ENCODE measurements at regions not wholly inside any gene's neighbourhood (a gene's known extent, or its start where the extent isn't known, plus 50 kb on each side); places are given as distances from the start of the nearest gene placed in this dataset.

- H3K27me3 Mint-ChIP-seq (ENCODE audit: insufficient read depth) = peaks cover 6% of the 10 kb centered on the region
- H3K27ac Mint-ChIP-seq = no peak overlapping the region
- H3K36me3 Mint-ChIP-seq (ENCODE audit: low read depth) = no peaks in the 10 kb centered on the region
- no peaks in the 10 kb centered on the region for H3K9me3 Mint-ChIP-seq
- H3K4me3 Mint-ChIP-seq = no peak overlapping the region
- no peaks in the 10 kb centered on the region for H3K4me1 Mint-ChIP-seq (ENCODE audit: low read depth)
- TF ChIP-seq CTCF (IDR thresholded peaks at IDR 0.05) = no peak
- no peak for DNase-seq
Measured at GRCh38 chr1:61581251-61581650, 143.7 kb downstream of the TM2D1 start.

DNA sequence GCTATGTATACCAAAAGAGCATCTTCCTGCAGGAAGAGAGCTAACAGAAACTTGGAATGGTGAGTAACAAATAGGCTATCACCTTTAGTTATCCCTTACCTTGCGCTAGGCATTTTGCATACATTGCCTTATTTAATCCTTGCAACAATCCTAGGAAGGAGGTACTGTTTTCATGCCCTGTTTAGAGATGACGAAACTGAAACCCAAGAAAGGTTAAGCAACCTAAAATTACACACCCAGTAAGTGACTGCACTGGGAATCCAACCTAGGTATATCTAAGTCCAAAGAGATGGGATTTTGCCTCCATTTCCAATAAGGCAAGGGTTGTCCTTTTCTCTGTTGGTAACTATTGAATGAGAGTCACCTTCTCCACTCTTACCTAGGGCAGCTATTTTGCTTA, 144.5 kb downstream of the TM2D1 start:
- Mint-ChIP-seq H3K4me3 (no peak overlapping the region), H3K4me1 (ENCODE audit: low read depth) (no peaks in the 10 kb centered on the region)

DNA sequence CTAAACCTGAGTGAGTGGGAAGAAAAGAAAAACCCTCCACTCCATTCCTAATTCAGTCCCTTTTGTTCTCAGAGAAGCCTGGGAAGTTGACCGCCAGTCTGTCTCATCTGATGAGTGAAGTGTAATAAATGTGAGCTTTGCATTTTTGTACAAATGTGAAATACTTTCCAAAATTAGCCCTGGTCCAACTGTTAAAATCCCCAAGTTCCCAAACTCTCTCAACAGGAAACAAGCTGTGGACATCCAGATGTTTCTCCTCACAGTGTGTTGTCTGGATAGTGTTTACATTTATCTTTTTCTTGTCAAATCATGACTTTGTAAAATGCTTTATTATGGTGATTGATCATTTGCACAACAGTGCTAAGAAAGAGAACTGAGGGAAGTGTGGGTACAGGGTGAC, 145.1 kb downstream of the TM2D1 start:
- no peaks in the 10 kb centered on the region for H3K4me1 Mint-ChIP-seq (ENCODE audit: low read depth)
- H3K9me3 Mint-ChIP-seq = no peaks in the 10 kb centered on the region
- no peak for DNase-seq
- H3K27ac Mint-ChIP-seq = no peak overlapping the region
- TF ChIP-seq CTCF (IDR thresholded peaks at IDR 0.05) = no peak
- H3K4me3 Mint-ChIP-seq = no peak overlapping the region
- no peaks in the 10 kb centered on the region for H3K36me3 Mint-ChIP-seq (ENCODE audit: low read depth)
- H3K27me3 Mint-ChIP-seq (ENCODE audit: insufficient read depth) = peaks cover 9% of the 10 kb centered on the region; the same call in 1 of the 2 replicates

More for the DNA sequence above, 144.5 kb downstream of the TM2D1 start:
- Mint-ChIP-seq H3K27me3 (ENCODE audit: insufficient read depth) (peaks cover 6% of the 10 kb centered on the region; the same call in 1 of the 2 replicates), H3K9me3 (no peaks in the 10 kb centered on the region), H3K36me3 (ENCODE audit: low read depth) (no peaks in the 10 kb centered on the region), H3K27ac (no peak overlapping the region)
- TF ChIP-seq CTCF (IDR thresholded peaks at IDR 0.05) = no peak
- DNase-seq = no peak

DNA sequence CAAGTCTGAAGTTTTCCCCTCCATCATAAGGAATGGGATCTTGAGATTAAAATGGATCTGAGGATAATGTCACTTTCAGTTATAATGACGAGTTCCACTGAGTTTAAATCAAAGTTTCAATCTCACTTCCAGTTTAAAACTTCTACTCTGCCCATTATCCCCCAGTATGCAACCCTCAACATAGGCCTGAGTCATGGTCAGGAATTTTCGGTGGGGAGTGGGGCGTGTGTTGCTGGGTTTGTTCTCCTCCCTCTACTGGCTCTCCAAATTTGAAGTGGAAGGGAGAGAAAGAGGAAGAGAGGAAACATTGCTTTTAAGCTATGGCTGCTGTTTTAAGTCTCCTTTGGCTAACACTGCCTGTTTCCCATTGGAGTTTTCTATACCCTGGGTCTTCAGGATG, 152.9 kb downstream of the TM2D1 start:
- Mint-ChIP-seq H3K36me3 (ENCODE audit: low read depth) (no peaks in the 10 kb centered on the region), H3K4me1 (ENCODE audit: low read depth) (no peaks in the 10 kb centered on the region), H3K27me3 (ENCODE audit: insufficient read depth) (peaks cover 9% of the 10 kb centered on the region; the same call in 1 of the 2 replicates), H3K9me3 (no peaks in the 10 kb centered on the region), H3K4me3 (no peak overlapping the region), H3K27ac (no peak overlapping the region)
- no peak for TF ChIP-seq CTCF (IDR thresholded peaks at IDR 0.05)
- DNase-seq = no peak

- H3K36me3 Mint-ChIP-seq (ENCODE audit: low read depth) = 0 out of 2 replicates have a peak, but pooled peaks cover 3% of the 10 kb centered on the region
- DNase-seq = no peak
- H3K27me3 Mint-ChIP-seq (ENCODE audit: insufficient read depth) = peaks cover 4% of the 10 kb centered on the region; the same call in 1 of the 2 replicates
- H3K4me1 Mint-ChIP-seq (ENCODE audit: low read depth) = no peaks in the 10 kb centered on the region
- peaks cover 8% of the 10 kb centered on the region for H3K9me3 Mint-ChIP-seq
- H3K4me3 Mint-ChIP-seq = no peak overlapping the region
- no peak overlapping the region for H3K27ac Mint-ChIP-seq
- no peak for TF ChIP-seq CTCF (IDR thresholded peaks at IDR 0.05)
Measured at GRCh38 chr1:61570191-61570590, 154.8 kb downstream of the TM2D1 start.

- no peak for DNase-seq
- peaks cover 14% of the 10 kb centered on the region for H3K9me3 Mint-ChIP-seq
- H3K4me1 Mint-ChIP-seq (ENCODE audit: low read depth) = no peaks in the 10 kb centered on the region
- 0 out of 2 replicates have a peak, but pooled peaks cover 3% of the 10 kb centered on the region for H3K36me3 Mint-ChIP-seq (ENCODE audit: low read depth)
- no peak overlapping the region for H3K27ac Mint-ChIP-seq
- H3K27me3 Mint-ChIP-seq (ENCODE audit: insufficient read depth) = peaks cover 2% of the 10 kb centered on the region; the same call in 1 of the 2 replicates
- no peak for TF ChIP-seq CTCF (IDR thresholded peaks at IDR 0.05)
- H3K4me3 Mint-ChIP-seq = no peak overlapping the region; the same call in 1 of the 2 replicates
Measured at GRCh38 chr1:61569303-61569621, 155.7 kb downstream of the TM2D1 start.

All from HFFc6 (cell line).